ENCODE measurements at regions not wholly inside any gene's neighbourhood (a gene's known extent, or its start where the extent isn't known, plus 50 kb on each side); places are given as distances from the start of the nearest gene placed in this dataset.

DNA sequence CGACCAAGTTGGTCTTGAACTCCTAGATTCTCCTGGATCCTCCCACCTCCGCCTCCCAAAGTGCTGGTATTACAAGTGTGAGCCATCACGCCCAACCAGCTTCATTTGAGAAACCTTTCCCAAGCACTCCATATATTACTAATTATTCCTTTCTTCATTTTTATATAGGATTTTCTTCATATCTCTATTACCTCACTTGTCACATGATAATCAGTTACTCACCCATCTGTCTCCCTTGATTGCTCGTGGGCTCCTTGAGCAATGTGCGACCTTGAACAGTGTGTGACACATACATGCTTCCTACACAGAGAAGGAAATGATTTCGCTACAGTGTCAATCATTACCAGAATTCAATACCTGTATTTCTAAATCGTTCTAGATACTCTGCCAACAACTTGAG, 110.7 kb upstream of the C2CD4B start:
- TF ChIP-seq, protein P1, sequence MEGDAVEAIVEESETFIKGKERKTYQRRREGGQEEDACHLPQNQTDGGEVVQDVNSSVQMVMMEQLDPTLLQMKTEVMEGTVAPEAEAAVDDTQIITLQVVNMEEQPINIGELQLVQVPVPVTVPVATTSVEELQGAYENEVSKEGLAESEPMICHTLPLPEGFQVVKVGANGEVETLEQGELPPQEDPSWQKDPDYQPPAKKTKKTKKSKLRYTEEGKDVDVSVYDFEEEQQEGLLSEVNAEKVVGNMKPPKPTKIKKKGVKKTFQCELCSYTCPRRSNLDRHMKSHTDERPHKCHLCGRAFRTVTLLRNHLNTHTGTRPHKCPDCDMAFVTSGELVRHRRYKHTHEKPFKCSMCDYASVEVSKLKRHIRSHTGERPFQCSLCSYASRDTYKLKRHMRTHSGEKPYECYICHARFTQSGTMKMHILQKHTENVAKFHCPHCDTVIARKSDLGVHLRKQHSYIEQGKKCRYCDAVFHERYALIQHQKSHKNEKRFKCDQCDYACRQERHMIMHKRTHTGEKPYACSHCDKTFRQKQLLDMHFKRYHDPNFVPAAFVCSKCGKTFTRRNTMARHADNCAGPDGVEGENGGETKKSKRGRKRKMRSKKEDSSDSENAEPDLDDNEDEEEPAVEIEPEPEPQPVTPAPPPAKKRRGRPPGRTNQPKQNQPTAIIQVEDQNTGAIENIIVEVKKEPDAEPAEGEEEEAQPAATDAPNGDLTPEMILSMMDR (conservative IDR thresholded peaks at IDR 0.05; ENCODE audit: low read depth, low read length) = no peak
- TF ChIP-seq EZH2 (IDR thresholded peaks at IDR 0.05; ENCODE audit: borderline replicate concordance, low read depth, low read length, poor library complexity, severe bottlenecking) = no peak

All from A673 (cell line).